PFSK-1 (cell line): ENCODE measurements at regions not wholly inside any gene's neighbourhood (a gene's known extent, or its start where the extent isn't known, plus 50 kb on each side); places are given as distances from the start of the nearest gene placed in this dataset.

Source experiments
- FOXP2 ChIP-seq: optimal IDR thresholded peaks from 2 replicates; pipeline ENCODE3; 2011; ENCODE audit warnings: borderline replicate concordance, control low read depth, inconsistent platforms; ENCODE audit not compliant: insufficient read depth; ENCODE audit errors: extremely low read length, extremely low read depth
- POLR2AphosphoS5 ChIP-seq: IDR thresholded peaks from 2 replicates; pipeline ENCODE4 v1.6.1; 2012; ENCODE audit warnings: low read depth, mild to moderate bottlenecking, control low read depth, low read length, moderate library complexity
- SIN3A ChIP-seq: IDR thresholded peaks from 2 replicates; pipeline ENCODE4 v1.6.1; 2012; ENCODE audit warnings: mild to moderate bottlenecking, low read length, moderate library complexity, borderline replicate concordance; ENCODE audit not compliant: insufficient read depth
- TAF1 ChIP-seq: IDR thresholded peaks from 2 replicates; pipeline ENCODE4 v1.6.1; 2012; ENCODE audit warnings: low read length, control low read depth, borderline replicate concordance; ENCODE audit not compliant: insufficient read depth
- TF ChIP-seq, protein P1 (sequence below), 2 experiments: IDR thresholded peaks; 2 replicates each; pipeline versions ENCODE4 v1.6.1 to v1.8.0; 2011 to 2012; ENCODE audit warnings: low read depth in 2 of 2, low read length in 2 of 2, control low read depth in 1 of 2, inconsistent platforms in 1 of 2, mild to moderate bottlenecking in 1 of 2, moderate library complexity in 1 of 2; ENCODE audit not compliant: insufficient read depth in 1 of 2

DNA sequence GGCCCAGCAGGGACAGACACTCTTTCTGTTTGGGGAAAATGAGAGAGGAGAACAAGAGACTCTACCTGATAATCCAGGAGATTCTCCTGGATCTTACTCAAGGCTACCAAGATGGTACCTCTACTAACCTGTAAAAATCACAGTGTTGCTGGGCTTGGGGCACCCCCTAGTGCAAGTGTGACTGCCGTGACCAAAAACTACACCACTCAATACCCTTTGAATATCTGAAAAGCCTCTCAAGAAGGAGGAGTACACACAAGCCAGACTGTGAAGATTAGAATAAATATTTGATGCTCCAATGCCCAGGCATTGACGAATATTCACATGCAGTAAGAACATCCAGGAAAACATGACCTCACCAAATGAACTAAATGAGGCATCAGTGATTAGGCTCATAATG lies 965.4 kb downstream of the LRFN5 start:
- TF ChIP-seq, protein P1, sequence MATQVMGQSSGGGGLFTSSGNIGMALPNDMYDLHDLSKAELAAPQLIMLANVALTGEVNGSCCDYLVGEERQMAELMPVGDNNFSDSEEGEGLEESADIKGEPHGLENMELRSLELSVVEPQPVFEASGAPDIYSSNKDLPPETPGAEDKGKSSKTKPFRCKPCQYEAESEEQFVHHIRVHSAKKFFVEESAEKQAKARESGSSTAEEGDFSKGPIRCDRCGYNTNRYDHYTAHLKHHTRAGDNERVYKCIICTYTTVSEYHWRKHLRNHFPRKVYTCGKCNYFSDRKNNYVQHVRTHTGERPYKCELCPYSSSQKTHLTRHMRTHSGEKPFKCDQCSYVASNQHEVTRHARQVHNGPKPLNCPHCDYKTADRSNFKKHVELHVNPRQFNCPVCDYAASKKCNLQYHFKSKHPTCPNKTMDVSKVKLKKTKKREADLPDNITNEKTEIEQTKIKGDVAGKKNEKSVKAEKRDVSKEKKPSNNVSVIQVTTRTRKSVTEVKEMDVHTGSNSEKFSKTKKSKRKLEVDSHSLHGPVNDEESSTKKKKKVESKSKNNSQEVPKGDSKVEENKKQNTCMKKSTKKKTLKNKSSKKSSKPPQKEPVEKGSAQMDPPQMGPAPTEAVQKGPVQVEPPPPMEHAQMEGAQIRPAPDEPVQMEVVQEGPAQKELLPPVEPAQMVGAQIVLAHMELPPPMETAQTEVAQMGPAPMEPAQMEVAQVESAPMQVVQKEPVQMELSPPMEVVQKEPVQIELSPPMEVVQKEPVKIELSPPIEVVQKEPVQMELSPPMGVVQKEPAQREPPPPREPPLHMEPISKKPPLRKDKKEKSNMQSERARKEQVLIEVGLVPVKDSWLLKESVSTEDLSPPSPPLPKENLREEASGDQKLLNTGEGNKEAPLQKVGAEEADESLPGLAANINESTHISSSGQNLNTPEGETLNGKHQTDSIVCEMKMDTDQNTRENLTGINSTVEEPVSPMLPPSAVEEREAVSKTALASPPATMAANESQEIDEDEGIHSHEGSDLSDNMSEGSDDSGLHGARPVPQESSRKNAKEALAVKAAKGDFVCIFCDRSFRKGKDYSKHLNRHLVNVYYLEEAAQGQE (IDR thresholded peaks at IDR 0.05; ENCODE audit: insufficient read depth in 1 of 2, low read depth in 2 of 2, low read length in 2 of 2) = no peak
- no peak for TF ChIP-seq SIN3A
- TF ChIP-seq FOXP2 = no peak
- no peak for TF ChIP-seq TAF1
- TF ChIP-seq POLR2AphosphoS5 = no peak

DNA sequence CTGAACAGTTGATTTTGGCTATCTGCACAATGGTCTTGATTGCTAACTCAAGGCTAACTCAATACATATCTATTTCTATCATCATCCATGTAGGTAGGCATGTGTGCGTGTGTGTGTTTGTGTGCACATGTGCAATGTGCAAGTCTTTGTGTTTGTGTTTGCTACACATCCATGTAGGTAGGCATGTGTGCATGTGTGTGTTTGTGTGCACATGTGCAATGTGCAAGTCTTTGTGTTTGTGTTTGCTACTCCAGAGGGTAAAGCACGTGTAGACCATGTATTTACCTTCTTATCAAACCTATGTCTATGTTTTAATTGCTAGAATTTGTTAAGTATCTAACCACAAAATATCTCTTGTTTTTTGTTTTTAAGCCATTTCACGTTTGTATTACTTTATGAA lies 962.6 kb downstream of the LRFN5 start:
- TF ChIP-seq FOXP2 (no peak), SIN3A (no peak), POLR2AphosphoS5 (no peak), TAF1 (no peak)

DNA sequence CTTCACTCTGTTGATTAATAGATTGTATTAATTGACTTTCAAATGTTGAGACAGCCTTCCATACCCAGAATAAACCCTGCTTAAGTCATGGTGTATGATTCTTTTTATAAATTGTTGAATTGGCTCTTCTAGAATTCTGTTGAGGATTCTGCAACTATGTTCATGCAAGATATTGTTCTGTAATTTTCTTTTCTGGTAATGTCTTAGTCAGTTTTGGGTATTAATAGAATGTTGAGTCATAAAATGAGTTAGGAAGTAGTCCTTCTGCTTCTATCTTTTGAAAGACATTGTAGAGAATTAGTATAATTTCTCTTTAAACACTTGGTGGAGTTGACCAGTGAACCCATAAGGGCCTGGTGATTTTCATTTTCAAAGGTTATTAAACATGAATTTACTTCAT lies 958.9 kb downstream of the LRFN5 start:
- no peak for TF ChIP-seq POLR2AphosphoS5

DNA sequence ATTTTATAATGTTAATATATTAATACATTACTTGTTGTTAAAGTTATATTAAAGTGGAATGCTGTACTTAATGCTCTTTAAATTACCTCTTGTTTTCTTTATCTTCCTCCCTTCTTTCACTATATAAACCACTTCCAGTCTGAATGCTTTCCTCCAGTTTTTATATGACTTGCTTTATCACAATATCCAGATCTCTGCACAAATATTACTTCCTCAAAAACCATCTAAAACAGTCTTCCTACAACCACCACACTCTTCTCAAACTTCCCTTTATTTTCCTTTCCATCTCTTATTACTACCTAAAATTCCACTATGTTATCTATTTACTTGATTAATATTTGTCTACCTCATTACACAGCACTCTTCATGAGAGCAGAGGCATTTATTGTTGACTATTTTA lies 956.6 kb downstream of the LRFN5 start:
- TF ChIP-seq, protein P1 (IDR thresholded peaks at IDR 0.05; ENCODE audit: insufficient read depth in 1 of 2, low read depth in 2 of 2, low read length in 2 of 2) = no peak

DNA sequence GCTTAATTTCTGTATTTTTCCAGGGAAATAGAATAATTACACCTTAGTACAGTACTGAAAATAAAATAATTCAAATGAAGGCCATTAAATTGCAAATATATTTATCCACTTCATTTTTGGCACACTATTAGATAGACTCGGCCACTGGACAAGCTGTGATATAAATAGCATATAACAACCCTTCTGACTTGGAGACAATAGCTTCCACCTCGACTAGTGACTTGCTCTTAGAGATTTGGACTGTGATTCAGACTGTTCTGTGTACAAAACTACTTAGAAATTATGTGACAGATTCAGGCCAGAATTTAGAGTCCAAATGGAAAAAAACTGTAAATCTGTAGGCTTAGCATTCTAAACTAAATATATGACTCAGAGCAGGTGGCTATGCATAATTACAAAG lies 949.9 kb downstream of the LRFN5 start:
- TF ChIP-seq FOXP2 (no peak), TAF1 (no peak), SIN3A (no peak), POLR2AphosphoS5 (no peak)
- TF ChIP-seq, protein P1 (IDR thresholded peaks at IDR 0.05; ENCODE audit: insufficient read depth in 1 of 2, low read depth in 2 of 2, low read length in 2 of 2) = no peak

DNA sequence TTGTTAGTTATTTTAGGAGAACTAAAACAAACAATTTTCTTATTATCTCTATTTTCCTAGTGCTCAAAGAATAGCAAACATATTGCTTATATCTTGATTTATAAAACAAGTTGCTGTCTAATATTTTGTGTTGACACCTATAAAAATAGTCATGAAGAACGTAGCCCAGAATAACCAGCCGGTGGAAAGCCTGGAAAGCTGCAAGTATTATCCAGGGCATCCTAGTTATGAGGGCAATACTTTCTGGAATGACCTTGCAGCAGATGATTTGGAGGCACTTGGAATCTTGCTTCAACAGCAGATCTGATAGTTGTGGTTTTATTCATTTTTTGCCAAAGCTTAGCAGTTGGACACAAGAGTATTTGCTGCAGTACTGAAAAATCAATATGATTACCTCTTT lies 948.7 kb downstream of the LRFN5 start:
- TF ChIP-seq SIN3A = no peak
- TF ChIP-seq, protein P1 (IDR thresholded peaks at IDR 0.05; ENCODE audit: insufficient read depth in 1 of 2, low read depth in 2 of 2, low read length in 2 of 2) = no peak
- no peak for TF ChIP-seq TAF1
- TF ChIP-seq FOXP2 = no peak
- TF ChIP-seq POLR2AphosphoS5 = no peak
